ENCODE measurements at regions not wholly inside any gene's neighbourhood (a gene's known extent, or its start where the extent isn't known, plus 50 kb on each side); places are given as distances from the start of the nearest gene placed in this dataset.

- TF ChIP-seq TAF1 (IDR thresholded peaks at IDR 0.05; ENCODE audit: borderline replicate concordance, insufficient read depth, low read length) (no peak), FOXP2 (optimal IDR thresholded peaks at IDR 0.05; ENCODE audit: borderline replicate concordance, extremely low read depth, extremely low read length, insufficient read depth) (no peak), REST (IDR thresholded peaks at IDR 0.05; ENCODE audit: insufficient read depth in 1 of 2, low read depth in 2 of 2, low read length in 2 of 2) (no peak), POLR2AphosphoS5 (IDR thresholded peaks at IDR 0.05; ENCODE audit: low read depth, low read length) (no peak), SIN3A (IDR thresholded peaks at IDR 0.05; ENCODE audit: borderline replicate concordance, insufficient read depth, low read length) (no peak)
Measured at GRCh38 chr6:120108061-120108795, 758.7 kb upstream of the MAN1A1 start.

GRCh38 chr6:120103618-120104017 is 754.1 kb upstream of the MAN1A1 start:
- TF ChIP-seq POLR2AphosphoS5 (IDR thresholded peaks at IDR 0.05; ENCODE audit: low read depth, low read length) = no peak

- no peak for TF ChIP-seq POLR2AphosphoS5 (IDR thresholded peaks at IDR 0.05; ENCODE audit: low read depth, low read length)
- no peak for TF ChIP-seq FOXP2 (optimal IDR thresholded peaks at IDR 0.05; ENCODE audit: borderline replicate concordance, extremely low read depth, extremely low read length, insufficient read depth)
- TF ChIP-seq SIN3A (IDR thresholded peaks at IDR 0.05; ENCODE audit: borderline replicate concordance, insufficient read depth, low read length) = no peak
Measured at GRCh38 chr6:120096696-120097260, 747.2 kb upstream of the MAN1A1 start.

GRCh38 chr6:120083186-120083585 is 733.6 kb upstream of the MAN1A1 start:
- TF ChIP-seq TAF1 (IDR thresholded peaks at IDR 0.05; ENCODE audit: borderline replicate concordance, insufficient read depth, low read length) (no peak), SIN3A (IDR thresholded peaks at IDR 0.05; ENCODE audit: borderline replicate concordance, insufficient read depth, low read length) (no peak), POLR2AphosphoS5 (IDR thresholded peaks at IDR 0.05; ENCODE audit: low read depth, low read length) (no peak), REST (IDR thresholded peaks at IDR 0.05; ENCODE audit: insufficient read depth in 1 of 2, low read depth in 2 of 2, low read length in 2 of 2) (no peak), FOXP2 (optimal IDR thresholded peaks at IDR 0.05; ENCODE audit: borderline replicate concordance, extremely low read depth, extremely low read length, insufficient read depth) (no peak)

- no peak for TF ChIP-seq POLR2AphosphoS5 (IDR thresholded peaks at IDR 0.05; ENCODE audit: low read depth, low read length)
- no peak for TF ChIP-seq TAF1 (IDR thresholded peaks at IDR 0.05; ENCODE audit: borderline replicate concordance, insufficient read depth, low read length)
- no peak for TF ChIP-seq REST (IDR thresholded peaks at IDR 0.05; ENCODE audit: insufficient read depth in 1 of 2, low read depth in 2 of 2, low read length in 2 of 2)
- TF ChIP-seq SIN3A (IDR thresholded peaks at IDR 0.05; ENCODE audit: borderline replicate concordance, insufficient read depth, low read length) = no peak
- no peak for TF ChIP-seq FOXP2 (optimal IDR thresholded peaks at IDR 0.05; ENCODE audit: borderline replicate concordance, extremely low read depth, extremely low read length, insufficient read depth)
Measured at GRCh38 chr6:120077489-120077888, 727.9 kb upstream of the MAN1A1 start.

GRCh38 chr6:120058410-120058809 is 708.8 kb upstream of the MAN1A1 start:
- TF ChIP-seq POLR2AphosphoS5 (IDR thresholded peaks at IDR 0.05; ENCODE audit: low read depth, low read length) (no peak), TAF1 (IDR thresholded peaks at IDR 0.05; ENCODE audit: borderline replicate concordance, insufficient read depth, low read length) (no peak), REST (IDR thresholded peaks at IDR 0.05; ENCODE audit: insufficient read depth in 1 of 2, low read depth in 2 of 2, low read length in 2 of 2) (no peak), FOXP2 (optimal IDR thresholded peaks at IDR 0.05; ENCODE audit: borderline replicate concordance, extremely low read depth, extremely low read length, insufficient read depth) (no peak), SIN3A (IDR thresholded peaks at IDR 0.05; ENCODE audit: borderline replicate concordance, insufficient read depth, low read length) (no peak)

All from PFSK-1 (cell line).